GM18873 (cell line): ENCODE measurements at regions not wholly inside any gene's neighbourhood (a gene's known extent, or its start where the extent isn't known, plus 50 kb on each side); places are given as distances from the start of the nearest gene placed in this dataset.

Source experiments
- ATAC-seq: cut with Tn5 transposase; IDR thresholded peaks from one replicate; pipeline ENCODE4 v1.9.1; 2021; ENCODE audit warnings: mild to moderate bottlenecking, moderate library complexity, moderate number of reproducible peaks; ENCODE audit not compliant: unreplicated experiment, low FRiP score

GRCh38 chr5:53359916-53360517 is 120.4 kb upstream of the FST start:
- ATAC-seq: no peak

GRCh38 chr5:53360811-53361210 is 119.6 kb upstream of the FST start:
- ATAC-seq: no peak

GRCh38 chr5:53361708-53362107 is 118.7 kb upstream of the FST start:
- ATAC-seq: no peak

- no peak for ATAC-seq
Measured at GRCh38 chr5:53362521-53362941, 117.9 kb upstream of the FST start.

- no peak for ATAC-seq
Measured at GRCh38 chr5:53364061-53364460, 116.4 kb upstream of the FST start.

- no peak for ATAC-seq
Measured at GRCh38 chr5:53366245-53366644, 114.2 kb upstream of the FST start.

GRCh38 chr5:53367727-53368126 is 112.7 kb upstream of the FST start:
- no peak for ATAC-seq

- no peak for ATAC-seq
Measured at GRCh38 chr5:53368516-53368915, 111.9 kb upstream of the FST start.

GRCh38 chr5:53368966-53369605 is 111.3 kb upstream of the FST start:
- no peak for ATAC-seq

GRCh38 chr5:53369681-53370080 is 110.7 kb upstream of the FST start:
- no peak for ATAC-seq

- no peak for ATAC-seq
Measured at GRCh38 chr5:53373451-53374158, 106.8 kb upstream of the FST start.

- ATAC-seq: no peak
Measured at GRCh38 chr5:53376853-53377252, 103.6 kb upstream of the FST start.

GRCh38 chr5:53378190-53378589 is 102.2 kb upstream of the FST start:
- ATAC-seq: no peak

GRCh38 chr5:53378590-53379247 is 101.7 kb upstream of the FST start:
- ATAC-seq: no peak

GRCh38 chr5:53386341-53386740 is 94.1 kb upstream of the FST start:
- no peak for ATAC-seq

- ATAC-seq: no peak
Measured at GRCh38 chr5:53389093-53389492, 91.3 kb upstream of the FST start.

GRCh38 chr5:53392073-53392472 is 88.4 kb upstream of the FST start:
- ATAC-seq: no peak

- ATAC-seq: no peak
Measured at GRCh38 chr5:53394808-53395207, 85.6 kb upstream of the FST start.

GRCh38 chr5:53397141-53397757 is 83.2 kb upstream of the FST start:
- no peak for ATAC-seq

- no peak for ATAC-seq
Measured at GRCh38 chr5:53397845-53398244, 82.6 kb upstream of the FST start.
